GM18505 (cell line): ENCODE measurements at regions not wholly inside any gene's neighbourhood (a gene's known extent, or its start where the extent isn't known, plus 50 kb on each side); places are given as distances from the start of the nearest gene placed in this dataset.

Experiments used
- ATAC-seq: cut with Tn5 transposase; IDR thresholded peaks from one replicate; pipeline ENCODE4 v1.9.1; 2021; ENCODE audit not compliant: unreplicated experiment
- POLR2A ChIP-seq: IDR thresholded peaks from 4 replicates; pipeline ENCODE4 v1.6.1; 2011; ENCODE audit warnings: borderline replicate concordance; ENCODE audit not compliant: insufficient read depth, insufficient read length; ENCODE audit errors: extremely low read depth

DNA sequence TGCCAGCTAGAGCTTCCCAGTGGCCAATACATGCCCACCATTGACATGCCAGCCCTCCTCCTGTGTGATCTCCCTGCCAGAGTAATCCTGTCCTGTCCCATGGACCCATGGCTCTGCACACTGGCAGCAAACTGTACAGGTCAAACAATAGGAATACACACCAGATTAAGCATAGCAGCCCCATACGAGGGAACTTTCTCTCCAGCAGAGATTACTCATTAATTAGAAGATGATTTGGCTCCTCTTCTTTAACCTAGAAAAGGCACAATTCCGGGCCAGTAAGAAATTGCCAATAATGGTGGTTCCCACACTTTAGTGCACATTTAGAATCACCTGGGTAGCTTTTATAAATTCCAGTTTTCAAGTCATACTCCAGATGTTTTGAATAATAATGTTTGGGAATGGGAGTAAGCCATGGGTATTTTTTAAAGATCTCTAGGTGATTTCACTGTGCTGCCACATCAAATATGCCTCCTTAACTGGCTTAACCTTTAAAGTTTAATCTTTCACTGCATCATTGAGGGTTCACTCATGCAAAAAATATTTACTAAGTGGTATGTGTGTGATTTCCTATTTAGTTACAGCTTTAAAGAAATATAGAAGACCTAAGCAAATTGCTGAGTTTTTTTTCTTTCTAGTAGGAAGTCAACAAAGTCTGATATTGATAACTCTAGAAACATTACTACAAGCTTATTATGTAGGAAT lies 277.6 kb upstream of the NWD2 start:
- no peak for ATAC-seq

DNA sequence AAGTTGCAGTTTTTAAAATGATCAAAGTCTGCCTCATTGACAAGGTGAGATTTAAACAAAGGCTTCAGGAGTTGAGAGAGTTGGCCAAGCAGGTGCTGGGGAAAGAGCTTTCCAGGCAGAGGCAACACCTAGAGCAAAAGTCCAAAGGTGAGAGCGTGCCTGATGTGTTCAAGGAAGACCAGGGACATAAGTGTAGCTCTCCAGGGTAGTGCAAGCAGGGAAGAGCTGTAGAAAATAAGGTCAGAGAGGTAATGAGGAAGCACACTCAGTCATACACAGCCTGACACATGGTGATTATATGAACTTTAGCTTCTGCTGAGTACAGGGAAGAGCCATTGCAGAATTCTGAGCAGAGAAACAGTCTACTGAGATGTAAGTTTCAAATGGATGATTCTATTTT lies 265.0 kb upstream of the NWD2 start:
- ATAC-seq = no peak
- no peak for TF ChIP-seq POLR2A

More for the DNA sequence above, 277.6 kb upstream of the NWD2 start:
- TF ChIP-seq POLR2A = no peak

DNA sequence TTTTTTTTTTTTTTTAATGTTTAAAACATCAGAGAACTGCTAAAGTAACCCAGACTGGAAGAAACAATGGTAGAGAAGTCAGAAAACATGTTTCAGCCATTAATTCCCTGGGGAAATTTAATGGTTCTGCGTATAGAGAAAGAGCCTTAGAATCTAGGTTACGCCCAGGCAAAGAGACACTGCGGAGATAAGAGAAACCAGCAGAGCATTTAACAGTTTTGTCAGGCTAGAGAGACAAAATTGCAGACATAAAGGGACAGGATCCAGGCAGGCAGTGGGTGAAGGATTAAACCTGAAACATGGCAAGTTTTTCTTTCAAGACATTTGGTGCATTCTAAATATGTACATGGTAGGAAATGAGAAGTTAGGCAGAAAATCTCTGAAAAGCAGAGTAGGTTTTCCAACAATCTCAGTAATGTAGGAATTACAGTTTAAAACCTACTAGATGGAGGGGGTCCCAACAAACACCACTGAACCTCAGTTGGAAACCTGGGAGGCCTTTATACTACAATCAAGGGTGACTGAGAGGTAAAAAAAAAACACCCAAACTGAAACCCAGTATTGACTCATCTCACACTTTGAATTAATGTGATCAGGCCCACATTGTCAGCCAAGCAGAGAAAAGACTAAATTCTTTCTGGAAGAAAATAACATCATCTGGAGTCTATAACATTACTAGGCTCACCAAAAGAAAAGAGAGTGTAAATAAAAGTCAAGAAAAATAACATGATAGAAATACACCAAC lies 254.2 kb upstream of the NWD2 start:
- ATAC-seq = peak; percentile 82
- no peak for TF ChIP-seq POLR2A

DNA sequence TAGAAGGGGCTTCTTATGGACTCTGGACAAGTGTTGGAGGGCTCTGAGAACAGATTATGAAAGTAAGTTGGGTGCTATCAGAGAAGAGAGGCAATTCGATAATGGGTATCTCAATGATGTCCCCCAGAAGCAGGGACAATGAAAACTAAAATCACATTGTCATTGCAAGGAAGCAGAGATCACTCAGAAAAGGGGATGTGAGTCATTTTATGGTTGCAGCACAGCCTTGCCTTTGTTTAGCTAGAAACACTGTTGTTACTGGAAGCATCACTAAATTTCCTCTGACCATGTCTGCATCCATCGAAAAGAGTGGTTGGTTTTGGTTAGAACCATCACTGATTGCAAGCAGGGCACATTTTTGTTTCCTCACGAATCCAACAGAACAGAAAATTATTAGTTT lies 246.8 kb upstream of the NWD2 start:
- ATAC-seq = no peak
- no peak for TF ChIP-seq POLR2A

DNA sequence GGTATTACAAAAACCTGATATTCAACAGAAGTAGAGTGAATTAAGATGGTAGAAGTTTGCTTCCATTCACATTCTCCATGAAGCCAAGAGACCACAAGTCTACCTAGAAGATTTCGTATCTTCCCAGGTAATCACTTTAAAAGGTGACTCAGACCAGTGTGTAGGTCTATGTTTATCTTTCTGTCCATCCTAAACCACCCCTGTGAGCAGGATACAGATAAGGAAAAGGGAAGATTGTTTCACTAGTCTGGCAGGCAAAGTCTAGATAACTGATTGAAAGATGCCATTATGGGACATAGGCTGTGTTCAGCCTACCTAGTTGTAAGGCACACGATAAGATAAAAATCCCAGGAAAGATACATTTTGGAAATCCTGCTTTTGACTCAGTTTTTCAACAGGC lies 244.3 kb upstream of the NWD2 start:
- no peak for TF ChIP-seq POLR2A
- no peak for ATAC-seq

DNA sequence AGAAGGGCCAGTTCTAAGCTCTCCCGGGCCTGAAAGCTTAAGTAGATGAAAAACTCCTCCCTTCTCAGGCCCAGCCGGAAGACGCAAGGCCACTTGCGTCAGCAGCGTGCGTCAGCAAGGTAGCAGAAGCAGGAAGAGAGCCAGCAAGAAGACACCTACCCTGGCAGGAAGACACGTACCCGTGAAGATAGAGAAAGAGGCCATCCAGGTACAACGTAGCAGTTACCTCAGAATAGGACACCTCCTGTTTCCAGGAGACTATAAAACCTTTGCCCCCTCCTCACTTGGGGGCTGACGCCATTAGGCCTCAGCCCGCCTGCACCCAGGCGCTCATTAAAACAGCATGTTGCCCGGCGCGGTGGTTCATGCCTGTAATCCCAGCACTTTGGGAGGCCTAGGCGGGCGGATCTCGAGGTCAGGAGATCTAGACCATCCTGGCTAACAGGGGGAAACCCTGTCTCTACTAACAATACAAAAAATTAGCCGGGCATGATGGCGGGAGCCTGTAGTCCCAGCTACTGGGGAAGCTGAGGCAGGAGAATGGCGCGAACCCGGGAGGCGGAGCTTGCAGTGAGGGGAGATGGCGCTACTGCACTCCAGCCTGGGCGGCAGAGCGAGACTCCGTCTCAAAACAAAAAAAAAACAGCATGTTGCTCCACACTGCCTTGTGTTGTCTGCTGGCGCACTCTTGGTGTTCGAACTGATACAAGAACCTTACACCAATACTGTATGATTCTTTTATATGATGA lies 242.7 kb upstream of the NWD2 start:
- ATAC-seq = no peak

DNA sequence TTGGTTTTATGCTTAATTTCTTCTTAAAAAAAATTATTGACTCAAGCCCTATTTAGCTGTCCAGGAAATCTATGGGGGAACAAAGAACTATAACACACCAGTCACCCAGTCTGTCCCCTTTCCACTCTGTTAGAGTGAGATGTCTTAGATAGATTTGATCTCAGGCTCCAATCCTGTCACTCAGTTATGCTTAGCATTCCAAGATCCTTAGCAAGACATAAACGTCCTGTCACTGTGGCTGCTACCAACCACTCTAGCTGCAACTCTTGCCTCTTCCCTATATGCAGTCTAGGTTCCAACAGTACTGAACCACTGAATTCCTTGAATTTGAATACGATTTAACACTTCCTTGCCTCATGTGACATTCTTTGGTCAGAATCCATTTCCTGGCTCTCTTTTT lies 241.9 kb upstream of the NWD2 start:
- no peak for ATAC-seq
- no peak for TF ChIP-seq POLR2A

More for the DNA sequence above, 242.7 kb upstream of the NWD2 start:
- no peak for TF ChIP-seq POLR2A

DNA sequence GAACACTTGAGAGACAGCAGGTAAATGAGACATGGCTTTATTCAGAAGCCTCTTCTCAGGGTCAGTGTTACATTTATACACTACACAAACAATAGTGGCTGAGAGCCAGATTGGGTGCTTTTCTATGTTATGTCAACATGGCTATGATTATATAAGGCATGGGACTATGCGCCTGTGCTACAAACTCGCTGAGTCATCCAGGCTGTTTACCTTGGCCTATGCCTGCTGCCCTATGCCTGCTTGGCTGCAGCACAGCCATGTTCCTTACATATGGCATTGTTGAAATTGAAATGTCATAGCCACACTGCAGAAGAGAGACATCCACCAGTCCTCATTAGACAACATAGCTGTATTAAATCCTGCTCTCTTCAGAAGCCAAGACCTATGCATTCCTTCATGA lies 236.3 kb upstream of the NWD2 start:
- no peak for ATAC-seq

DNA sequence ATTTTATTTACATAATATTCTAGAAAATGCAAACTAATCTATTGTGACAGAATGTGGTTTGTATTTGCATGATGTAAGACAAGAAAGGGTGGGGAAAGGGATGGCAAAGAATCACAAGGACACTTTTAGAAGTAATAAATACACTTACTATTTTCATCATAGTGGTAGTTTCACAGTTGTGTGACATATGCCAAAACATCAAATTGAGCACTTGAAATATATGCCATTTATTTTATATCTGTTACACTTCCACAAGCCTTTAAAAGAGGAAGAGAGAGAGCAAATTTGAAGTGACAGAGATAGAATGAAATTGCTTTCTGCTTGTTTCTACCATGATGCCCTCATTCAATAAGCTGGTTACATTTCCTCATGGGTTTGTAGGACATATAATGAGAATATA lies 230.0 kb upstream of the NWD2 start:
- TF ChIP-seq POLR2A = no peak
- no peak for ATAC-seq

More for the DNA sequence above, 236.3 kb upstream of the NWD2 start:
- no peak for TF ChIP-seq POLR2A

DNA sequence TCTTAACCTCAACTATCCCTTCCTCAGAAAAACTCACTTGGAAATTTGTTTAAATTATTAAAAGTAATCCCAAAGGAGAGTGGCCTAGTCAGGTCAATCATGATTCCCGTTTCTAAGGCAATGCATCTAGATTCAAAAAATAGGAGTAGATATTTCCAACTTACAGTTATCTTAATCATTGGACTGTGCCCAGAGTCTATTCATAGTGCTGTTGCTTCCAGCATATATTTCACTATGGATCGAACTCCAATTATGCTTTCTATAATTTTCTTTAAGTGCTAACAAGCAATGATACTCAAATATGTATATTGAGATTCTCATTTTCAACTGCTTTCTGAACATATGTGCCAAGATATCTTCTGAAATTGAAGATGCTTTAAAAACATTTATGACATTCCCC lies 229.2 kb upstream of the NWD2 start:
- no peak for TF ChIP-seq POLR2A
- ATAC-seq = no peak

DNA sequence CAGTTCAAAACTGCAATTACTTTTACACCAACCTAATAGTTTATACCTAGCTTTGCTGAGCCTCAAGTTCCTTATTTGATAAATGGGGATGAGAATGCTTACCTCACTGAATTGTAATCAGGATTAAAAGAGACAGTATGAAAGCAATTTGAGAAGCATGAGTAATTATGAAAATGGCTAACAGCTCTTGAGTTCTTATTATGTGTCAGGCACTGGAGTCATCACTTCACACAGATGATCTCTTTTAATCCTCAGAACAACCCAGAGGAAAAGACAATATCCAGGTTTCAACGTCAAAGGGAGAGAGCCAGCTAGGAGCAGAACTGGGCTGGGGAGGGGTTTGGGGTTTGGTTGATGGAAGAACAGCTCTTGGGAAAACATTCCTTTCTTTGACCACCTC lies 221.0 kb upstream of the NWD2 start:
- no peak for ATAC-seq
- TF ChIP-seq POLR2A = no peak

DNA sequence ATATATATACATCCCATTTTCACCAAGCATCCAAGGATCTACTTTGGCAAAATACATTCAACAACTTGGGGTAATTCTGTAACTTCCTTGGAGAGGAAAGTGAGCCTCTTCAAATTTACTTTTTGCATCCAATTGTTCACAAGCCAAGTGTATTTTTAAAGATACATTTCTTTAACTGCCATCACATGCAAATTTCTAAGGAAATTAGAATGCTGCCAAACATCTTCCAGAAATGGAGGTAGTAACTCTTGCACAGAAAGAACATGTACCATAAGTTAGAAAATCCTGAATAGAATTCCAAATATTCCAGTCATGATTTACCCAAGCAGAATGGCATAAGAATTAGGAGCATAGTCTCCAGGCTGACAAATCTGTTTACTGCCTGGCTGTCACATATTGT lies 220.5 kb upstream of the NWD2 start:
- ATAC-seq = no peak
- TF ChIP-seq POLR2A = no peak

DNA sequence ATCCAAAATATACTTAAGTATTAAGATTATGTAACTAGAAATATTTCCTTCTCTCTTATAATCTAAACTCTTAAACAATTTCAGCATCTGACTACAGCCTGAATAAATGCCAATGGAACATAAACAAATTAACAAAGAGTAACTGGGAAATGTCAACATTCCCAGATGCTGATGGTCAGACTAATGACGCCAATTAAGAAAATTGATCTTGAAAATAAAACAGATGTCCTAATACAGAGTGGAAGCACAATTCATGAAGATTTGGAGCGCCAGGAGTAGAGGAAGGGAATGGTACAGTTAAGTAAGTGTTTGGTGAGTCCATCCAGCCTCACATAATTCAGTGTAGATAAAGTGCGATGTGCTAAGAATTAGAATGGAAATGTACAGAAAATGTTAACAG lies 203.7 kb upstream of the NWD2 start:
- no peak for TF ChIP-seq POLR2A
- no peak for ATAC-seq

DNA sequence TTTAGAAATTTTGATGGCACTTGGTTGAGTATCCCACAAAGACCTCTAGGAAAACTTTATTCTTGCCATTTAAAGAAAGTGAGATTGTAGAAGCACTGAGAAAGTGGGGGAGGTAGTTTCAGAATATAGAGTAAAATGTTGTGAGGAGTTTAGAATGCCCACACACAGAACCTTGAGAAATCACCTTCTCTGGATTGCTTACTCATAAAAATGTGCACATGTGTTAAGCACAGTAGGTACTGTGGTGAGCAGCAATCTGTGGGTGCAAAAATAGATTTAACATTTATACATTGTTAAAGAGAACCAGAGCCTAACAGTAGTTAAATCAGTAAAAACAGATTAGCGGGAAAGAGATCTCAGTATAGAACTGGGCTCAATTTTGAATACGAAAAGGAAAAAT lies 201.2 kb upstream of the NWD2 start:
- no peak for TF ChIP-seq POLR2A
- ATAC-seq = no peak
